ENCODE measurements at regions not wholly inside any gene's neighbourhood (a gene's known extent, or its start where the extent isn't known, plus 50 kb on each side); places are given as distances from the start of the nearest gene placed in this dataset.

DNA sequence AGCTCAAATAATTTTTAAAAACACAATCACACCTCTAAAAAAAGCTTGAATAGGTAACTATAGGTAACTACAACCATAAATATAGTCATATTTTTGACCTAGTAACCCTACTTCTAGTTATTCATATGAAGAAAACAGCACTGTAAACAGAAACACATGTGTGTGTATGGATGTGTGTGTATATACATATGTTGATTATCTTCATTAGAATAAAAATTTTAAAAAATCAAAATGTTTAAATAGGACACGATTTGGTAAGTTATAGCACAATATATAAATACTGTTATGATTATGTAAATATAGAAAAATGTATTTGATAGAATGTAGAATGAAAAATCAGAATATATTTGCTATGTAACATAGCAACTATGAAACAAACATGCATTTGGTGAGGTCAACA lies 258.1 kb upstream of the GK2 start:
- no peaks in the 10 kb centered on the region for H3K4me1 Mint-ChIP-seq
- peaks cover 22% of the 10 kb centered on the region for H3K9me3 ChIP-seq (ENCODE audit: control insufficient read depth, low read length)
- H3K36me3 ChIP-seq (ENCODE audit: control insufficient read depth, insufficient read depth, low read length): no peaks in the 10 kb centered on the region
- H3K27me3 ChIP-seq (ENCODE audit: control insufficient read depth, insufficient read depth, low read length, poor library complexity, severe bottlenecking): no peaks in the 10 kb centered on the region
- DNase-seq: no peak
- H3K36me3 Mint-ChIP-seq (ENCODE audit: low read depth): peaks cover 2% of the 10 kb centered on the region
- no CpG with 5 or more reads among the region's 1 CpG for WGBS, 2 experiments (ENCODE audit: insufficient coverage in 1 of 2, insufficient read length in 1 of 2)
- H3K27ac Mint-ChIP-seq: no peak overlapping the region
- no peak overlapping the region for H3K9ac ChIP-seq (ENCODE audit: extremely low read depth, low read length, poor library complexity, severe bottlenecking)
- no peak overlapping the region for H3K4me3 ChIP-seq (ENCODE audit: low read length)
- no peak overlapping the region for H3K4me3 Mint-ChIP-seq
- H3K9me3 Mint-ChIP-seq: peaks cover 26% of the 10 kb centered on the region
- H3K4me1 ChIP-seq (ENCODE audit: control insufficient read depth, insufficient read depth, low read length): no peaks in the 10 kb centered on the region
- H3K27me3 Mint-ChIP-seq (ENCODE audit: insufficient read depth): no peaks in the 10 kb centered on the region
- TF ChIP-seq CTCF (conservative IDR thresholded peaks at IDR 0.05): no peak
- no peak overlapping the region for H3K27ac ChIP-seq (ENCODE audit: low read depth, low read length)

- H3K4me1 ChIP-seq (ENCODE audit: control insufficient read depth, insufficient read depth, low read length): no peaks in the 10 kb centered on the region
- H3K4me3 ChIP-seq (ENCODE audit: low read length): no peak overlapping the region
- no peaks in the 10 kb centered on the region for H3K36me3 ChIP-seq (ENCODE audit: control insufficient read depth, insufficient read depth, low read length)
- H3K9me3 ChIP-seq (ENCODE audit: control insufficient read depth, low read length): peaks cover 12% of the 10 kb centered on the region
- no peaks in the 10 kb centered on the region for H3K4me1 Mint-ChIP-seq
- WGBS, 2 experiments (ENCODE audit: insufficient coverage in 1 of 2, insufficient read length in 1 of 2): 92 to 100% methylated on average over 1 to 4 of the region's 4 CpGs
- no peak for DNase-seq
- no peaks in the 10 kb centered on the region for H3K36me3 Mint-ChIP-seq (ENCODE audit: low read depth)
- peaks cover 17% of the 10 kb centered on the region for H3K9me3 Mint-ChIP-seq
- H3K27ac ChIP-seq (ENCODE audit: low read depth, low read length): no peak overlapping the region
- no peak for TF ChIP-seq CTCF (conservative IDR thresholded peaks at IDR 0.05)
- no peak overlapping the region for H3K27ac Mint-ChIP-seq
- no peak overlapping the region for H3K4me3 Mint-ChIP-seq
- H3K27me3 Mint-ChIP-seq (ENCODE audit: insufficient read depth): no peaks in the 10 kb centered on the region
- H3K27me3 ChIP-seq (ENCODE audit: control insufficient read depth, insufficient read depth, low read length, poor library complexity, severe bottlenecking): no peaks in the 10 kb centered on the region
- H3K9ac ChIP-seq (ENCODE audit: extremely low read depth, low read length, poor library complexity, severe bottlenecking): no peak overlapping the region
Observed at GRCh38 chr4:79663865-79664264, 255.8 kb upstream of the GK2 start.

- no peaks in the 10 kb centered on the region for H3K36me3 ChIP-seq (ENCODE audit: control insufficient read depth, insufficient read depth, low read length)
- DNase-seq: no peak
- no peaks in the 10 kb centered on the region for H3K4me1 ChIP-seq (ENCODE audit: control insufficient read depth, insufficient read depth, low read length)
- Mint-ChIP-seq H3K36me3 (ENCODE audit: low read depth) (peaks cover 6% of the 10 kb centered on the region), H3K27ac (no peak overlapping the region), H3K4me3 (no peak overlapping the region), H3K9me3 (peaks cover 19% of the 10 kb centered on the region), H3K4me1 (no peaks in the 10 kb centered on the region), H3K27me3 (ENCODE audit: insufficient read depth) (no peaks in the 10 kb centered on the region)
- no peak overlapping the region for H3K27ac ChIP-seq (ENCODE audit: low read depth, low read length)
- no peak overlapping the region for H3K4me3 ChIP-seq (ENCODE audit: low read length)
- H3K9me3 ChIP-seq (ENCODE audit: control insufficient read depth, low read length): peaks cover 13% of the 10 kb centered on the region
- H3K27me3 ChIP-seq (ENCODE audit: control insufficient read depth, insufficient read depth, low read length, poor library complexity, severe bottlenecking): no peaks in the 10 kb centered on the region
- WGBS, 2 experiments (ENCODE audit: insufficient coverage in 1 of 2, insufficient read length in 1 of 2): 90 to 100% methylated on average over 1 of the region's 1 CpG
- no peak overlapping the region for H3K9ac ChIP-seq (ENCODE audit: extremely low read depth, low read length, poor library complexity, severe bottlenecking)
- TF ChIP-seq CTCF (conservative IDR thresholded peaks at IDR 0.05): no peak
Observed at GRCh38 chr4:79663141-79663540, 255.1 kb upstream of the GK2 start.

All from endodermal cell (in vitro differentiated cells).